ENCODE measurements at regions not wholly inside any gene's neighbourhood (a gene's known extent, or its start where the extent isn't known, plus 50 kb on each side); places are given as distances from the start of the nearest gene placed in this dataset.

DNA sequence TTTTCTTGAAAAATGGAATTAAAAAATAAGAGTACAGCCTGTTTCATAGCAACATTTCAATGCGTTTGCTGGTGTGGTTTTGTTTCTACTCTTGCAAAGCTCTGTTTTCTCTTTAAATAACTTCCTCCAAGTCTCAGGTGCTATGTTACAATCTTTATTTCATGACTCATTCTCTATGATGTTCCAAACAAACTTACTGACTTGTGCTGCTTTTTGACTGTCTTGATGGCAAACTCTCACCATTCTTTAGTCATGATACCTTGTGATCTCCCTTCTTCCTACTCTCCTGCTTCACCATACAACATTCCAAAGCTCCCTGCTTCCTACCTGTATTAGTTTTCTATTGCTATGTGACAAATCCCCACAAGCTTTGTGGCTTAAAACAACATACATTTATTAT, 166.1 kb downstream of the C11orf91 start:
- no peak for ATAC-seq (ENCODE audit: low read depth)
- no peak overlapping the region for H3K27ac ChIP-seq (ENCODE audit: low read length in 2 of 2)
- H3K4me3 ChIP-seq (ENCODE audit: control extremely low read depth in 1 of 5, extremely low read depth in 1 of 5, insufficient read depth in 1 of 5, low read depth in 2 of 5, low read length in 4 of 5) = no peak overlapping the region
- H3K27me3 ChIP-seq (replicated peaks in 1 of 4; ENCODE audit: control extremely low read depth in 1 of 4, control insufficient read depth in 3 of 4, insufficient read depth in 4 of 4, low read length in 3 of 4) = peaks cover 0 to 3% (median 0%) of the 10 kb centered on the region in 4 experiments
- no peaks in the 10 kb centered on the region for H3K9me3 Mint-ChIP-seq (ENCODE audit: insufficient read depth)
- POLR2A ChIA-PET = no interaction called here
- peaks cover 27% of the 10 kb centered on the region for H3K27me3 Mint-ChIP-seq
- no CpG with 5 or more reads among the region's 1 CpG for WGBS (ENCODE audit: insufficient coverage)
- no peak overlapping the region for H3K4me2 ChIP-seq (replicated peaks; ENCODE audit: low read depth, low read length, poor library complexity, severe bottlenecking)
- DNase-seq = no peak
- no peak overlapping the region for H3K9ac ChIP-seq (ENCODE audit: low read length)
- H3K36me3 ChIP-seq (replicated peaks in 1 of 2; ENCODE audit: control extremely low read depth in 1 of 2, control insufficient read depth in 1 of 2, extremely low read depth in 1 of 2, insufficient read depth in 2 of 2, low read length in 1 of 2) = no peaks in the 10 kb centered on the region
- peaks cover 0 to 7% (median 0%) of the 10 kb centered on the region in 3 donors for H3K9me3 ChIP-seq (ENCODE audit: control extremely low read depth in 1 of 3, control insufficient read depth in 2 of 3, insufficient read depth in 1 of 3, low read length in 2 of 3)
- intact Hi-C loops (cut with micrococcal nuclease) = no loop called here
- H3K27ac Mint-ChIP-seq = no peak overlapping the region
- no peak overlapping the region for H2AFZ ChIP-seq (ENCODE audit: insufficient read depth, low read depth, low read length, poor library complexity, severe bottlenecking)
- TF ChIP-seq EZH2 (IDR thresholded peaks at IDR 0.05; ENCODE audit: borderline replicate concordance, insufficient read depth, low read depth, low read length, poor library complexity, severe bottlenecking) = no peak
- TF ChIP-seq, protein P1, sequence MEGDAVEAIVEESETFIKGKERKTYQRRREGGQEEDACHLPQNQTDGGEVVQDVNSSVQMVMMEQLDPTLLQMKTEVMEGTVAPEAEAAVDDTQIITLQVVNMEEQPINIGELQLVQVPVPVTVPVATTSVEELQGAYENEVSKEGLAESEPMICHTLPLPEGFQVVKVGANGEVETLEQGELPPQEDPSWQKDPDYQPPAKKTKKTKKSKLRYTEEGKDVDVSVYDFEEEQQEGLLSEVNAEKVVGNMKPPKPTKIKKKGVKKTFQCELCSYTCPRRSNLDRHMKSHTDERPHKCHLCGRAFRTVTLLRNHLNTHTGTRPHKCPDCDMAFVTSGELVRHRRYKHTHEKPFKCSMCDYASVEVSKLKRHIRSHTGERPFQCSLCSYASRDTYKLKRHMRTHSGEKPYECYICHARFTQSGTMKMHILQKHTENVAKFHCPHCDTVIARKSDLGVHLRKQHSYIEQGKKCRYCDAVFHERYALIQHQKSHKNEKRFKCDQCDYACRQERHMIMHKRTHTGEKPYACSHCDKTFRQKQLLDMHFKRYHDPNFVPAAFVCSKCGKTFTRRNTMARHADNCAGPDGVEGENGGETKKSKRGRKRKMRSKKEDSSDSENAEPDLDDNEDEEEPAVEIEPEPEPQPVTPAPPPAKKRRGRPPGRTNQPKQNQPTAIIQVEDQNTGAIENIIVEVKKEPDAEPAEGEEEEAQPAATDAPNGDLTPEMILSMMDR (IDR thresholded peaks at IDR 0.05) = no peak
- CTCF ChIA-PET = interaction anchor here (0.9 kb wide), 1 partner anchor 208 kb away, joined by 3 read pairs; no protein-coding TSS in a partner anchor
- H3K4me1 Mint-ChIP-seq = no peaks in the 10 kb centered on the region
- H3K79me2 ChIP-seq (ENCODE audit: control insufficient read depth, insufficient read depth, low read length) = no peaks in the 10 kb centered on the region
- no peaks in the 10 kb centered on the region for H4K20me1 ChIP-seq (ENCODE audit: control insufficient read depth, insufficient read depth, low read length, poor library complexity, severe bottlenecking)
- no peaks in the 10 kb centered on the region for H3K4me1 ChIP-seq (ENCODE audit: control insufficient read depth in 2 of 2, insufficient read depth in 2 of 2, low read length in 2 of 2)
- no peak overlapping the region for H3K4me3 Mint-ChIP-seq

- Histone ChIP-seq H4K20me1 (ENCODE audit: control insufficient read depth, insufficient read depth, low read length, poor library complexity, severe bottlenecking) (no peaks in the 10 kb centered on the region), H3K79me2 (ENCODE audit: control insufficient read depth, insufficient read depth, low read length) (no peaks in the 10 kb centered on the region), H3K36me3 (replicated peaks in 1 of 2; ENCODE audit: control extremely low read depth in 1 of 2, control insufficient read depth in 1 of 2, extremely low read depth in 1 of 2, insufficient read depth in 2 of 2, low read length in 1 of 2) (no peaks in the 10 kb centered on the region), H3K4me3 (ENCODE audit: control extremely low read depth in 1 of 5, extremely low read depth in 1 of 5, insufficient read depth in 1 of 5, low read depth in 2 of 5, low read length in 4 of 5) (no peak overlapping the region), H3K9me3 (ENCODE audit: control extremely low read depth in 1 of 3, control insufficient read depth in 2 of 3, insufficient read depth in 1 of 3, low read length in 2 of 3) (peaks cover 0 to 11% (median 0%) of the 10 kb centered on the region in 3 donors), H3K27ac (ENCODE audit: low read length in 2 of 2) (no peak overlapping the region), H3K4me1 (ENCODE audit: control insufficient read depth in 2 of 2, insufficient read depth in 2 of 2, low read length in 2 of 2) (no peaks in the 10 kb centered on the region), H2AFZ (ENCODE audit: insufficient read depth, low read depth, low read length, poor library complexity, severe bottlenecking) (no peak overlapping the region), H3K27me3 (replicated peaks in 1 of 4; ENCODE audit: control extremely low read depth in 1 of 4, control insufficient read depth in 3 of 4, insufficient read depth in 4 of 4, low read length in 3 of 4) (peaks cover 0 to 3% (median 0%) of the 10 kb centered on the region in 4 experiments), H3K9ac (ENCODE audit: low read length) (no peak overlapping the region), H3K4me2 (replicated peaks; ENCODE audit: low read depth, low read length, poor library complexity, severe bottlenecking) (no peak overlapping the region)
- DNase-seq (no peak), ATAC-seq (ENCODE audit: low read depth) (no peak)
- ChIA-PET POLR2A (no interaction called here), CTCF (interaction anchor here (0.6 kb wide), 1 partner anchor 692 kb away, joined by 3 read pairs; no protein-coding TSS in a partner anchor)
- H3K27ac Mint-ChIP-seq = no peak overlapping the region
- no peak overlapping the region for H3K4me3 Mint-ChIP-seq
- WGBS (ENCODE audit: insufficient coverage) = 79% methylated on average over 4 of the region's 5 CpGs
- H3K9me3 Mint-ChIP-seq (ENCODE audit: insufficient read depth) = no peaks in the 10 kb centered on the region
- no peak for TF ChIP-seq EZH2 (IDR thresholded peaks at IDR 0.05; ENCODE audit: borderline replicate concordance, insufficient read depth, low read depth, low read length, poor library complexity, severe bottlenecking)
- TF ChIP-seq, protein P1 (IDR thresholded peaks at IDR 0.05) = no peak
- peaks cover 25% of the 10 kb centered on the region for H3K27me3 Mint-ChIP-seq
- intact Hi-C loops (cut with micrococcal nuclease) = no loop called here
- no peaks in the 10 kb centered on the region for H3K4me1 Mint-ChIP-seq
Observed at GRCh38 chr11:33533386-33534052, 167.1 kb downstream of the C11orf91 start.

Data from B cell (primary cell).